ENCODE measurements at regions not wholly inside any gene's neighbourhood (a gene's known extent, or its start where the extent isn't known, plus 50 kb on each side); places are given as distances from the start of the nearest gene placed in this dataset.

DNA sequence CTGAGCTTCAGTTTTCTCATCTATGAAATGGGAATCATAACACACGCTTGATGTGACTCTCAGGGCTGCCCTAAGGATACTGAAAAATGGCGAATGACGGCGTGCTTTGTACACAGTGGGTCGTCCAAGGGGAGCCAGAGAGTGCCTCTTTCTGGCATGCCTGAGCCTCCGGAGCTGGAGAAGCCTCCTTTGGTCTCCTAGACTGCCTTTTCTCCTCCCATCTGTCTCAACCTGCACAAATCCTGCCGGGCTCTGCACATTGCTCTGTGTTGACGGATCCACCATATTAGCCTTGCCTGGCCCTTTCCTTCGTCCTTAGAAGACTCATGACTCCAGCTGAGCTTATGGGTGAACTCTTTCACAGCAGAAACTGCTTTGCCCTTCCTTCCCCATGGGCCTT is 220.9 kb downstream of the TSHZ3 start:
- Mint-ChIP-seq H3K27ac (no peak overlapping the region), H3K27me3 (ENCODE audit: low read depth) (peaks cover 1% of the 10 kb centered on the region), H3K4me1 (ENCODE audit: low read depth) (peaks cover 4% of the 10 kb centered on the region), H3K9me3 (no peaks in the 10 kb centered on the region), H3K36me3 (ENCODE audit: low read depth) (no peaks in the 10 kb centered on the region), H3K4me3 (no peak overlapping the region)
- CTCF ChIA-PET, result interaction anchor here (0.6 kb wide), 1 partner anchor 316 kb away, joined by 3 read pairs; no protein-coding TSS in a partner anchor
- intact Hi-C loops (cut with micrococcal nuclease), result no loop called here
- DNase-seq, result no peak

- Mint-ChIP-seq H3K36me3 (ENCODE audit: low read depth) (no peaks in the 10 kb centered on the region), H3K4me3 (no peak overlapping the region), H3K27me3 (ENCODE audit: low read depth) (peaks cover 2% of the 10 kb centered on the region), H3K27ac (no peak overlapping the region), H3K4me1 (ENCODE audit: low read depth) (peaks cover 4% of the 10 kb centered on the region), H3K9me3 (no peaks in the 10 kb centered on the region)
- CTCF ChIA-PET, result interaction anchor here (0.6 kb wide), 1 partner anchor 317 kb away, joined by 3 read pairs; no protein-coding TSS in a partner anchor
- DNase-seq, result no peak
- intact Hi-C loops (cut with micrococcal nuclease), result no loop called here
Measured at GRCh38 chr19:31127134-31127967, 221.9 kb downstream of the TSHZ3 start.

DNA sequence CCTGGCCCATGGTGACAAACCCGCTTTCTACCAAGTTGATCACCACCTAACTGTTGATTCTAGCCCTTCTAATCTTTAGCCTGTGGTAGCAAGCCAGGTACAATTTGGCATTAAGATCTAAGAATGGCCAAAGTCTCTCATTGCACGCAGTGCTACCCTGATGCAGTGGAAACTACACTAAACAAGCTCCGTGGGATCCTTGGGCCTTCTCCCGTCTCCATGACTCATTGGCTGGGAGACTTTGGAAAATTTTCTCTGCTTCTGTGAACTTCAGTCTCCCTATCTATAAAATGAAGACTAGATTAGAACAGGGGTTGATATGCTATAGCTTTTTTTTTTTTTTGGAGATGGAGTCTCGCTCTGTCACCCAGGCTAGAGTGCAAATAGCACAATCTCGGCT is 223.0 kb downstream of the TSHZ3 start:
- CTCF ChIA-PET, result interaction anchor here (0.6 kb wide), 1 partner anchor 72 kb away, joined by 3 read pairs; no protein-coding TSS in a partner anchor
- DNase-seq, result no peak
- Mint-ChIP-seq H3K27ac (no peak overlapping the region), H3K4me3 (no peak overlapping the region), H3K27me3 (ENCODE audit: low read depth) (peaks cover 2% of the 10 kb centered on the region), H3K36me3 (ENCODE audit: low read depth) (no peaks in the 10 kb centered on the region), H3K9me3 (no peaks in the 10 kb centered on the region), H3K4me1 (ENCODE audit: low read depth) (peaks cover 4% of the 10 kb centered on the region)
- intact Hi-C loops (cut with micrococcal nuclease), result no loop called here

- peaks cover 2% of the 10 kb centered on the region for H3K27me3 Mint-ChIP-seq (ENCODE audit: low read depth)
- H3K36me3 Mint-ChIP-seq (ENCODE audit: low read depth), result no peaks in the 10 kb centered on the region
- no peak overlapping the region for H3K4me3 Mint-ChIP-seq
- intact Hi-C loops (cut with micrococcal nuclease), result no loop called here
- CTCF ChIA-PET, result no interaction called here
- H3K4me1 Mint-ChIP-seq (ENCODE audit: low read depth), result peaks cover 4% of the 10 kb centered on the region
- H3K9me3 Mint-ChIP-seq, result no peaks in the 10 kb centered on the region
- no peak for DNase-seq
- H3K27ac Mint-ChIP-seq, result no peak overlapping the region
Measured at GRCh38 chr19:31125071-31125470, 224.2 kb downstream of the TSHZ3 start.

DNA sequence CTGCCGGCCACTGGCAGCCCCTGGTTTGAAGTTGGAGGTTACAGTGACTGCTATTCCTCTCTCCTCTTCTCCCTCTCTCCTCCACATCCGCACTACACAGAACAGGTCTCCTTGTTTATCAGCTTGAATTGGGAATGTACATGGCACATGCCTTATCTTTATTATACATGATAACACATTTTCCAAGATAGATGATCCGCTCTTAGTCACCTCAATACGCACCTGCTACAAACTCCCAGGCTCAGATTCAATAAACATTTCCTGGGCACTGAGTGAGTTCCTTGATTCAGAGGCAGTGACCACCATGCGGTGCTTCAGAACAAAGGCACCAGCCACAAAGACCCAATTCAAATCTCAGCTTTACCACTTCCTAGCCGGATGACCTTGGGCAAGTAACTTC is 227.7 kb downstream of the TSHZ3 start:
- no peaks in the 10 kb centered on the region for H3K4me1 Mint-ChIP-seq (ENCODE audit: low read depth)
- no peaks in the 10 kb centered on the region for H3K36me3 Mint-ChIP-seq (ENCODE audit: low read depth)
- H3K4me3 Mint-ChIP-seq, result no peak overlapping the region
- intact Hi-C loops (cut with micrococcal nuclease), result no loop called here
- DNase-seq, result no peak
- CTCF ChIA-PET, result no interaction called here
- H3K9me3 Mint-ChIP-seq, result no peaks in the 10 kb centered on the region
- no peak overlapping the region for H3K27ac Mint-ChIP-seq
- peaks cover 2% of the 10 kb centered on the region for H3K27me3 Mint-ChIP-seq (ENCODE audit: low read depth)

DNA sequence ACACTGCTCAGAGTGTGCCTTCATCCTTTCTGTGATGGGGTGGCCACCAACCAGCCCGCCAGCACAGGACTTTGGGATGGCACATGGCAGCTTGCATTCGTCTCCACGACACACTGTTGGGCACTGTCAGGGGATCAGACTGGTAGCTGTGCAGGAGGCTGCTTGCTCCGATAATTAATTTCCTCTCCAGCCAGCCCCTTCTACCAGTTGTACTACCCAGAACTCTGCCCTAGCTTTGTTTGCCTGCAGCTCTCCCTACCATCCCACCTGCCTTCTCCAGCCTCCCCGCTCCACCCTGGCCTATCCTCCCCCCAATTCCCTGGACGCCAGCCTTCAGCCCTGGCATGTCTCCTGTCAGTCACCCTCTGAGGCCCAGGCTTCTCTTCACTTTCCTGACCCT is 228.3 kb downstream of the TSHZ3 start:
- intact Hi-C loops (cut with micrococcal nuclease), result no loop called here
- Mint-ChIP-seq H3K27ac (no peak overlapping the region), H3K4me1 (ENCODE audit: low read depth) (no peaks in the 10 kb centered on the region), H3K4me3 (no peak overlapping the region), H3K27me3 (ENCODE audit: low read depth) (peaks cover 2% of the 10 kb centered on the region), H3K36me3 (ENCODE audit: low read depth) (no peaks in the 10 kb centered on the region), H3K9me3 (no peaks in the 10 kb centered on the region)
- CTCF ChIA-PET, result no interaction called here
- no peak for DNase-seq

- peaks cover 2% of the 10 kb centered on the region for H3K27me3 Mint-ChIP-seq (ENCODE audit: low read depth)
- intact Hi-C loops (cut with micrococcal nuclease), result no loop called here
- no peak for DNase-seq
- H3K27ac Mint-ChIP-seq, result no peak overlapping the region
- CTCF ChIA-PET, result no interaction called here
- H3K36me3 Mint-ChIP-seq (ENCODE audit: low read depth), result no peaks in the 10 kb centered on the region
- H3K4me3 Mint-ChIP-seq, result no peak overlapping the region
- no peaks in the 10 kb centered on the region for H3K9me3 Mint-ChIP-seq
- no peaks in the 10 kb centered on the region for H3K4me1 Mint-ChIP-seq (ENCODE audit: low read depth)
Measured at GRCh38 chr19:31119951-31120690, 229.1 kb downstream of the TSHZ3 start.

DNA sequence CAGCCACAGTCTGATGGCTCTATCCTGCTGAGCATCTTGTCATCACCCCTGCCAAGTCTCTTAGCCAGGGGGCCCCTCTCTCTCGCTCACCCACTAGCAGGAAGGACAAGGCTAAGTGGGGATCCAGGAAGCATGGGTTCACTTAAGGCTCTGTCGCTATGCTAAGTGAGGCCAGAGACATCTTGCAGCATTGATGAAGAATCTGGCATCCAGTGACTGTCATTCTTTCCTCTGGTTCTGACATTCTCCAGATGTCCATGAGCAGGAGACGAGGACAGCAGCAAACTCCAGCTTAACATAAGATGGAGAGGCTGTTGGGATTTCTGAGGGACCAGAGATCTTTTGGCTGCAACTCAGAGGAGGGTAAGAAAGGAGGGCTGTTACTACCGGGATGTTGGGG is 230.2 kb downstream of the TSHZ3 start:
- Mint-ChIP-seq H3K27ac (no peak overlapping the region), H3K27me3 (ENCODE audit: low read depth) (peaks cover 6% of the 10 kb centered on the region), H3K4me1 (ENCODE audit: low read depth) (no peaks in the 10 kb centered on the region), H3K36me3 (ENCODE audit: low read depth) (no peaks in the 10 kb centered on the region), H3K4me3 (no peak overlapping the region), H3K9me3 (no peaks in the 10 kb centered on the region)
- intact Hi-C loops (cut with micrococcal nuclease), result no loop called here
- CTCF ChIA-PET, result interaction anchor here (0.6 kb wide), 1 partner anchor 66 kb away, joined by 3 read pairs; no protein-coding TSS in a partner anchor
- DNase-seq, result no peak

- no peak for DNase-seq
- Mint-ChIP-seq H3K4me3 (no peak overlapping the region), H3K9me3 (no peaks in the 10 kb centered on the region), H3K36me3 (ENCODE audit: low read depth) (no peaks in the 10 kb centered on the region), H3K27ac (no peak overlapping the region), H3K27me3 (ENCODE audit: low read depth) (peaks cover 6% of the 10 kb centered on the region), H3K4me1 (ENCODE audit: low read depth) (no peaks in the 10 kb centered on the region)
- intact Hi-C loops (cut with micrococcal nuclease), result no loop called here
- CTCF ChIA-PET, result no interaction called here
Measured at GRCh38 chr19:31118287-31118955, 230.8 kb downstream of the TSHZ3 start.

GRCh38 chr19:31114585-31114984 is 234.7 kb downstream of the TSHZ3 start:
- no peak overlapping the region for H3K4me3 Mint-ChIP-seq

DNA sequence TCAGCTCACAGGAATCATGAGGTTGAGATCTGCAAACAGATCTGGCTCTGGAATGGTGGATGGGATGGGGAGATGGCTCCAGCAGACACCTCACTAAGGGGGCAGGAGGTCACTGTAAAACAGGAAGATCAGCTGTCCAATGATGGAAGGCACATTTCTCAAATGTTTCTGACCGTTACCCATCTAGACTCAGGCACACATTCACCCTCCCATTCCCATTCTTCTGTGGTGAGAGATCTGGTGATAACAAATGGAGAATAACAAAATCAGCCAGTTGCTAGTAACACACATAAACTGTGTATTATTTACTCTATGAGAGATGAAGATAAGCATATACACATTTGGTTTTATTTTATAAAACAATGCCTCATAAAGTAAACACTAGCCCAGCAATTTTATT is 235.9 kb downstream of the TSHZ3 start:
- Mint-ChIP-seq H3K4me1 (ENCODE audit: low read depth) (peaks cover 12% of the 10 kb centered on the region), H3K36me3 (ENCODE audit: low read depth) (no peaks in the 10 kb centered on the region), H3K9me3 (no peaks in the 10 kb centered on the region), H3K4me3 (no peak overlapping the region), H3K27ac (no peak overlapping the region), H3K27me3 (ENCODE audit: low read depth) (peaks cover 26% of the 10 kb centered on the region)
- no peak for DNase-seq
- intact Hi-C loops (cut with micrococcal nuclease), result no loop called here
- CTCF ChIA-PET, result interaction anchor here (0.6 kb wide), 1 partner anchor 375 kb away, joined by 4 read pairs; no protein-coding TSS in a partner anchor

More at GRCh38 chr19:31114585-31114984, 234.7 kb downstream of the TSHZ3 start:
- intact Hi-C loops (cut with micrococcal nuclease), result no loop called here
- H3K4me1 Mint-ChIP-seq (ENCODE audit: low read depth), result peaks cover 6% of the 10 kb centered on the region
- CTCF ChIA-PET, result no interaction called here
- H3K27me3 Mint-ChIP-seq (ENCODE audit: low read depth), result peaks cover 17% of the 10 kb centered on the region
- H3K9me3 Mint-ChIP-seq, result no peaks in the 10 kb centered on the region
- H3K27ac Mint-ChIP-seq, result no peak overlapping the region
- no peak for DNase-seq
- H3K36me3 Mint-ChIP-seq (ENCODE audit: low read depth), result no peaks in the 10 kb centered on the region

DNA sequence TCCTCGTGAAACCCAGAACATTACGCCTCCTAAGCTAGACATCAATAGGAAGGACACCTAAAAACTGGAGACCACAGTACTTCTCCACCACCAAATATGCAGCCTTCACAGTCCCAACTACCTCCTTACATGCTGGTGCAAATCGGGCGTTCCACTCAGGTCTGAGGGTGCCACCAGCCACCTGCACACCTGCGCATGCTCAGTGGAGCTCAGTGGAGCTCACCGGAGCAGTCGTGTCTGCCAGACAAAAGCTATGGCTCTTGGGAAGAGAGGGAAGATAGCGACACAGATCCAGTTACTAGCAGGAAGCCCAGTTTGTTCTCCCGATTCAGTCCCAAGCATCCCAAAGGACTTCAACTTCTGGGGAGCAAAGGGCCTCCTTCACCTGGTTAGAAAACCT is 237.1 kb downstream of the TSHZ3 start:
- Mint-ChIP-seq H3K36me3 (ENCODE audit: low read depth) (no peaks in the 10 kb centered on the region), H3K9me3 (no peaks in the 10 kb centered on the region), H3K27ac (no peak overlapping the region), H3K4me1 (ENCODE audit: low read depth) (peaks cover 12% of the 10 kb centered on the region), H3K27me3 (ENCODE audit: low read depth) (peaks cover 27% of the 10 kb centered on the region), H3K4me3 (no peak overlapping the region)
- intact Hi-C loops (cut with micrococcal nuclease), result no loop called here
- CTCF ChIA-PET, result no interaction called here
- no peak for DNase-seq
